Aorta (tissue), 5 donors: ENCODE measurements at regions not wholly inside any gene's neighbourhood (a gene's known extent, or its start where the extent isn't known, plus 50 kb on each side); places are given as distances from the start of the nearest gene placed in this dataset.
"Not testable (repeated sequence)": the region's sequence is repeated elsewhere in the genome, so short reads cannot be mapped to it uniquely, and the experiment has no call there.

Source experiments
- ATAC-seq: fragments of 200-7000 bp; cut with Tn5 transposase; one replicate; pipeline ENCODE4 v1.9.1; 2022; ENCODE audit warnings: moderate library complexity; ENCODE audit not compliant: low FRiP score
- DNase-seq, 2 donors: peaks; one replicate each; pipeline ENCODE4 v3.0.0-alpha.2; 2020
- H3K27ac ChIP-seq, 2 donors: one replicate each; pipeline ENCODE4 v1.5.1; 2013; ENCODE audit warnings: low read length in 2 of 2, mild to moderate bottlenecking in 2 of 2, moderate library complexity in 2 of 2, control low read depth in 1 of 2, inconsistent platforms in 1 of 2, low read depth in 1 of 2
- H3K27me3 ChIP-seq, 2 donors: one replicate each; pipeline ENCODE4 v1.6.1; 2013; ENCODE audit warnings: control low read depth in 1 of 2, low read length in 1 of 2, mild to moderate bottlenecking in 1 of 2, moderate library complexity in 1 of 2; ENCODE audit not compliant: insufficient read depth in 2 of 2, control insufficient read depth in 1 of 2
- H3K36me3 ChIP-seq, 2 donors: one replicate each; pipeline ENCODE4 v1.6.1; 2013; ENCODE audit warnings: control low read depth in 1 of 2, low read length in 1 of 2, mild to moderate bottlenecking in 1 of 2; ENCODE audit not compliant: insufficient read depth in 2 of 2, control insufficient read depth in 1 of 2
- H3K4me1 ChIP-seq, 2 donors: one replicate each; pipeline ENCODE4 v1.6.1; 2013; ENCODE audit warnings: low read length in 2 of 2, control low read depth in 1 of 2, mild to moderate bottlenecking in 1 of 2, moderate library complexity in 1 of 2; ENCODE audit not compliant: insufficient read depth in 2 of 2, control insufficient read depth in 1 of 2
- H3K4me3 ChIP-seq, 2 donors: one replicate each; pipeline ENCODE4 v1.5.1; 2013; ENCODE audit warnings: low read length in 2 of 2, control low read depth in 1 of 2, mild to moderate bottlenecking in 1 of 2
- H3K9me3 ChIP-seq: one replicate; pipeline ENCODE4 v1.6.1; 2013; ENCODE audit warnings: mild to moderate bottlenecking, low read length; ENCODE audit not compliant: control insufficient read depth
- WGBS, 2 donors: extraction: QIAGEN DNeasy Blood & Tissue Kit; methylation state at CpG; one replicate each; pipeline ENCODE4 v1.1.7; 2013; 5-methylcytosine and 5-hydroxymethylcytosine counted together
- intact Hi-C, 2 donors: fragments of 100-400 bp; cut with DNase I; formaldehyde crosslinking; loops; one replicate each; pipeline versions ENCODE4 v1.14.2 to v1.15.0; 2022
- donor health status: healthy with polysubstance abuse.
- donor health status: Bipolar disorder and iron deficiency.
- donor health status: DM: no; HTN: no; CAD: no.
- donor health status: DM: no; HTN: no; CAD: no.
- donor health status: DM: yes; HTN: yes; CAD: no.

- H3K4me3 ChIP-seq, H3K4me1 ChIP-seq, H3K36me3 ChIP-seq, ATAC-seq, H3K27ac ChIP-seq, H3K9me3 ChIP-seq, DNase-seq, H3K27me3 ChIP-seq, intact Hi-C loops: not testable (repeated sequence)
- 93 to 95% methylated on average over 9 of the region's 9 CpGs for WGBS, 2 donors
Measured at GRCh38 chr10:10074847-10075246, 942.8 kb upstream of the CELF2 start.

- no peaks in the 10 kb centered on the region for H3K36me3 ChIP-seq
- H3K27ac ChIP-seq, result no peak overlapping the region
- peaks cover 7% of the 10 kb centered on the region for H3K9me3 ChIP-seq
- no peak for ATAC-seq
- DNase-seq, result no peak
- 25 to 27% methylated on average over 4 of the region's 4 CpGs for WGBS, 2 donors
- H3K27me3 ChIP-seq, result no peaks in the 10 kb centered on the region
- no peak overlapping the region for H3K4me3 ChIP-seq
- no peaks in the 10 kb centered on the region for H3K4me1 ChIP-seq
- intact Hi-C loops, result no loop called here
Measured at GRCh38 chr10:10078446-10078845, 939.2 kb upstream of the CELF2 start.

- H3K4me3 ChIP-seq, result no peak overlapping the region
- intact Hi-C loops, result no loop called here
- DNase-seq (no peak), ATAC-seq (no peak)
- no peak overlapping the region for H3K27ac ChIP-seq
- no peaks in the 10 kb centered on the region for H3K36me3 ChIP-seq
- no peaks in the 10 kb centered on the region for H3K27me3 ChIP-seq
- WGBS, 2 donors, result 25 to 29% methylated on average over 6 of the region's 6 CpGs
- H3K4me1 ChIP-seq, result no peaks in the 10 kb centered on the region
- peaks cover 2% of the 10 kb centered on the region for H3K9me3 ChIP-seq
Measured at GRCh38 chr10:10092581-10092980, 925.1 kb upstream of the CELF2 start.

GRCh38 chr10:10093021-10093420, 924.7 kb upstream of the CELF2 start:
- ATAC-seq (no peak), DNase-seq (no peak)
- H3K27ac ChIP-seq, result no peak overlapping the region
- H3K36me3 ChIP-seq, result no peaks in the 10 kb centered on the region
- no peaks in the 10 kb centered on the region for H3K27me3 ChIP-seq
- intact Hi-C loops, result no loop called here
- no peaks in the 10 kb centered on the region for H3K4me1 ChIP-seq
- no peak overlapping the region for H3K4me3 ChIP-seq
- peaks cover 2% of the 10 kb centered on the region for H3K9me3 ChIP-seq
- WGBS, 2 donors, result 58 to 74% methylated on average over 3 of the region's 3 CpGs

GRCh38 chr10:10094691-10095090, 923.0 kb upstream of the CELF2 start:
- H3K27me3 ChIP-seq, result no peaks in the 10 kb centered on the region
- no peak overlapping the region for H3K27ac ChIP-seq
- no peak for DNase-seq
- 44 to 51% methylated on average over 5 of the region's 5 CpGs for WGBS, 2 donors
- no peaks in the 10 kb centered on the region for H3K4me1 ChIP-seq
- intact Hi-C loops, result no loop called here
- H3K4me3 ChIP-seq, result no peak overlapping the region
- H3K36me3 ChIP-seq, result no peaks in the 10 kb centered on the region
- no peak for ATAC-seq
- H3K9me3 ChIP-seq, result no peaks in the 10 kb centered on the region

GRCh38 chr10:10096296-10096695, 921.4 kb upstream of the CELF2 start:
- ATAC-seq (no peak), DNase-seq (no peak)
- Histone ChIP-seq H3K9me3 (no peaks in the 10 kb centered on the region), H3K36me3 (no peaks in the 10 kb centered on the region), H3K27ac (no peak overlapping the region), H3K27me3 (no peaks in the 10 kb centered on the region), H3K4me3 (no peak overlapping the region), H3K4me1 (no peaks in the 10 kb centered on the region)
- intact Hi-C loops, result no loop called here

GRCh38 chr10:10096898-10097297, 920.8 kb upstream of the CELF2 start:
- DNase-seq (no peak), ATAC-seq (no peak)
- WGBS, 2 donors, result 74 to 77% methylated on average over 3 of the region's 3 CpGs
- Histone ChIP-seq H3K27ac (no peak overlapping the region), H3K4me1 (no peaks in the 10 kb centered on the region), H3K36me3 (no peaks in the 10 kb centered on the region), H3K9me3 (no peaks in the 10 kb centered on the region), H3K27me3 (no peaks in the 10 kb centered on the region), H3K4me3 (no peak overlapping the region)
- intact Hi-C loops, result no loop called here

DNA sequence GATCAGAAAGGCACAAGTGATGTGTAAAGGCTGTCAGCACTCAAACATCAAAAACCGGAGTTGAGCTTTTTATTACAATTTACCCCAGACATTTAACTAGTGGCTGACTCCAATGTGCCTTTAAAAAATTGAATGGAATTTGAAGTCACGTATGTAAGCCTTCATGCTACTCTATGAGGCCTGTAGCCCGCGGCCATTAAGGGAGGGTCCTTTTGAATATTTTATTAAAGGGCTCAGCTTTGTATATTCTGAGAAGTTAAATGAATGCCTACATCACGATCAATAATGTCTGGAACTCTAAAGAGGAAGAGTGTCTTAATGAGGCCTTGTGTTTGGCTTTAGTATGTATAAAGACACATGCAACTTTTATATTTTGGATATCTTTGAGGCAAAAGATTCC, 916.6 kb upstream of the CELF2 start:
- DNase-seq (no peak), ATAC-seq (no peak)
- intact Hi-C loops, result no loop called here
- Histone ChIP-seq H3K4me3 (no peak overlapping the region), H3K27ac (no peak overlapping the region), H3K4me1 (no peaks in the 10 kb centered on the region), H3K9me3 (no peaks in the 10 kb centered on the region), H3K36me3 (no peaks in the 10 kb centered on the region), H3K27me3 (no peaks in the 10 kb centered on the region)
- 95% methylated on average over 5 of the region's 5 CpGs for WGBS, 2 donors

DNA sequence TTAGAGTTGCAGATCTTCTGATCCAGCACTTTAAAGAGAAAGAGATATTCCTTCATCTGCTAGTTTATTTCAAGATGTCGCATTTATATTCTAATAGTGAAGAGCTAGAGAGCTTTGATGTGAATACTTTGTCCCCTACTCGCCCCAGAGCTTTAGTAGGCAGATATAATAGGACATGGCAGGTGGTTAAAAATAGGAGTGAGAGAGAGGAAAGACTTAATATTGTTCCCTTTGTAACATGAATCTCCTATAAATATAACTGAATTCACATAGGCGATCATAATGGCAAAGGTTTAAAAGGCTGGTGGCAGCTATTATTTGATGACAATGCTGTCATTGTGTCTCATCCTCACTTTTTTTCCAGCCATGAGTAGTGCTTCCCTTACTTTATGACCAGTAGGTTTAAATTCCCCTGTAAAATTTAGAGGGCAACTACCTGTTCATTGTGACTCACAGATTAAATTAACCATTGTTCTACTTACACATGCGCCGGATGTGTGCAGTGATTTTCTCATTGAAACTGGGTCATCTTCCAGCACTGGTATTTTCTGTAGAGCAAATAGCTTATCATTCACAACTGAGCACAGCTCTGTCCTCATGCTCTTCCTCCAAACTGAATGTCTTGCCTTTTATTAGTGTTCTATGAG, 906.7 kb upstream of the CELF2 start:
- no peaks in the 10 kb centered on the region for H3K9me3 ChIP-seq
- ATAC-seq (no peak), DNase-seq (no peak)
- H3K27me3 ChIP-seq, result no peaks in the 10 kb centered on the region
- no peak overlapping the region for H3K4me3 ChIP-seq
- WGBS, 2 donors, result 83 to 94% methylated on average over 5 of the region's 5 CpGs
- H3K27ac ChIP-seq, result no peak overlapping the region
- intact Hi-C loops, result no loop called here
- no peaks in the 10 kb centered on the region for H3K36me3 ChIP-seq
- no peaks in the 10 kb centered on the region for H3K4me1 ChIP-seq
